Trophoblast cell (in vitro differentiated cells and primary cell): ENCODE measurements at regions not wholly inside any gene's neighbourhood (a gene's known extent, or its start where the extent isn't known, plus 50 kb on each side); places are given as distances from the start of the nearest gene placed in this dataset.

Experiments used
- DNase-seq, 2 donors: peaks; one replicate each; pipeline ENCODE4 v3.0.0-alpha.2; 2016
- H2AFZ ChIP-seq: 2 replicates; pipeline ENCODE4 v1.6.1; 2013; ENCODE audit warnings: low read length, moderate library complexity, mild to moderate bottlenecking; ENCODE audit not compliant: insufficient read depth, poor library complexity
- H2AK5ac ChIP-seq: 2 replicates; pipeline ENCODE4 v1.6.1; 2013; ENCODE audit warnings: mild to moderate bottlenecking, low read length
- H2BK120ac ChIP-seq: 2 replicates; pipeline ENCODE4 v1.6.1; 2013; ENCODE audit warnings: low read length, mild to moderate bottlenecking, moderate library complexity; ENCODE audit not compliant: insufficient read depth, poor library complexity
- H2BK12ac ChIP-seq: 2 replicates; pipeline ENCODE4 v1.6.1; 2013; ENCODE audit warnings: mild to moderate bottlenecking, low read length, moderate library complexity
- H2BK5ac ChIP-seq: 2 replicates; pipeline ENCODE4 v1.6.1; 2013; ENCODE audit warnings: low read length, low read depth, moderate library complexity, mild to moderate bottlenecking; ENCODE audit not compliant: poor library complexity
- H3K14ac ChIP-seq: 2 replicates; pipeline ENCODE4 v1.6.1; 2013; ENCODE audit warnings: mild to moderate bottlenecking, low read length
- H3K18ac ChIP-seq: 2 replicates; pipeline ENCODE4 v1.6.1; 2013; ENCODE audit warnings: mild to moderate bottlenecking, low read length
- H3K23ac ChIP-seq: 2 replicates; pipeline ENCODE4 v1.6.1; 2013; ENCODE audit warnings: low read length
- H3K27ac ChIP-seq: 2 replicates; pipeline ENCODE4 v1.5.1; 2013; ENCODE audit warnings: low read depth, mild to moderate bottlenecking, inconsistent platforms, low read length, moderate library complexity
- H3K27me3 ChIP-seq: 2 replicates; pipeline ENCODE4 v1.6.1; 2013; ENCODE audit warnings: inconsistent platforms, mild to moderate bottlenecking, low read length, moderate library complexity; ENCODE audit not compliant: insufficient read depth
- H3K36me3 ChIP-seq, 2 experiments: 1 replicate in 1 of 2; 2 replicates in 1 of 2; pipeline ENCODE4 v1.6.1; 2013; ENCODE audit warnings: low read length in 2 of 2, mild to moderate bottlenecking in 2 of 2, moderate library complexity in 1 of 2; ENCODE audit not compliant: insufficient read depth in 2 of 2, control insufficient read depth in 1 of 2
- H3K4ac ChIP-seq: 2 replicates; pipeline ENCODE4 v1.6.1; 2013; ENCODE audit warnings: low read depth, mild to moderate bottlenecking, low read length, moderate library complexity
- H3K4me1 ChIP-seq, 2 experiments: 1 replicate in 1 of 2; 2 replicates in 1 of 2; pipeline ENCODE4 v1.6.1; 2013; ENCODE audit warnings: low read length in 2 of 2, mild to moderate bottlenecking in 2 of 2, moderate library complexity in 1 of 2; ENCODE audit not compliant: insufficient read depth in 2 of 2, control insufficient read depth in 1 of 2
- H3K4me2 ChIP-seq: 2 replicates; pipeline ENCODE4 v1.6.1; 2013; ENCODE audit warnings: inconsistent platforms, mild to moderate bottlenecking, low read length, moderate library complexity
- H3K4me3 ChIP-seq: 2 replicates; pipeline ENCODE4 v1.5.1; 2013; ENCODE audit warnings: mild to moderate bottlenecking, low read depth, low read length, inconsistent platforms
- H3K79me1 ChIP-seq: one replicate; pipeline ENCODE4 v1.6.1; 2013; ENCODE audit warnings: low read length
- H3K79me2 ChIP-seq: 2 replicates; pipeline ENCODE4 v1.6.1; 2013; ENCODE audit warnings: low read length, mild to moderate bottlenecking; ENCODE audit not compliant: control insufficient read depth, insufficient read depth, poor library complexity
- H3K9ac ChIP-seq: 2 replicates; pipeline ENCODE4 v1.6.1; 2013; ENCODE audit warnings: mild to moderate bottlenecking, low read length
- H3K9me3 ChIP-seq: 2 replicates; pipeline ENCODE4 v1.6.1; 2013; ENCODE audit warnings: low read depth, mild to moderate bottlenecking, control low read depth, inconsistent platforms, low read length; ENCODE audit not compliant: insufficient read depth
- H4K12ac ChIP-seq: 2 replicates; pipeline ENCODE4 v1.6.1; 2013; ENCODE audit warnings: low read depth, mild to moderate bottlenecking, low read length, moderate library complexity
- H4K8ac ChIP-seq: 2 replicates; pipeline ENCODE4 v1.6.1; 2013; ENCODE audit warnings: low read depth, mild to moderate bottlenecking, low read length, moderate library complexity
- H4K91ac ChIP-seq: one replicate; pipeline ENCODE4 v1.6.1; 2013; ENCODE audit warnings: low read depth, mild to moderate bottlenecking, low read length, moderate library complexity
- WGBS: extraction: QIAGEN DNeasy Blood & Tissue Kit; methylation state at CpG from one replicate; pipeline ENCODE4 v1.1.7; 2013; ENCODE audit warnings: missing lambda C conversion rate; ENCODE audit not compliant: insufficient read length, insufficient coverage; ENCODE audit errors: extremely low coverage; 5-methylcytosine and 5-hydroxymethylcytosine counted together

DNA sequence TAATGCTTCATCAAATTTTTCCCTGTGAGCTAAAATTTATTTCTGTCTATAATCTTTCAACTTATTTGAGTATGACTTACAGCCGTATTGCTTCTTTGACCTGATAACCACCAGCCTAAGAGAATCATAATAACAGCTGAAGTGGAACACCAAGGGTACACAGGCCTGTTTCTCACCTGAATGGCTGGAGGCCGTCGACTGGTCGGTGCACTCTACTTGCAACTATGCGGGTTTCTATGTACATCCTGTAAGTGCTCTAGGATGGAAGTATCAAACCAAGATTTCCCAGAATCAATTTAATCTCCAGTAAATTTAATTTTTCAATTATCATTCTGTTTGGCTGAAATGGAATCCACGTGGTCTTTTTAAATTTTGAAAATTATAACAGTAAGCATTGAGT, 504.8 kb upstream of the PHF14 start:
- Histone ChIP-seq H3K4ac (no peak overlapping the region), H3K36me3 (no peaks in the 10 kb centered on the region), H3K23ac (no peak overlapping the region), H3K4me3 (no peak overlapping the region), H4K91ac (no peak overlapping the region), H4K12ac (no peak overlapping the region), H2AK5ac (no peak overlapping the region), H3K27me3 (no peaks in the 10 kb centered on the region), H3K79me2 (no peaks in the 10 kb centered on the region), H3K4me2 (no peak overlapping the region), H3K4me1 (no peaks in the 10 kb centered on the region), H3K9me3 (no peaks in the 10 kb centered on the region), H2AFZ (no peak overlapping the region), H3K79me1 (no peaks in the 10 kb centered on the region), H2BK120ac (no peak overlapping the region), H3K9ac (no peak overlapping the region), H4K8ac (no peak overlapping the region), H3K18ac (no peak overlapping the region), H2BK12ac (no peak overlapping the region), H2BK5ac (no peak overlapping the region), H3K14ac (no peak overlapping the region), H3K27ac (no peak overlapping the region)
- peak in 1 of 2 donors; percentile 63 for DNase-seq
- no CpG with 5 or more reads among the region's 6 CpGs for WGBS

DNA sequence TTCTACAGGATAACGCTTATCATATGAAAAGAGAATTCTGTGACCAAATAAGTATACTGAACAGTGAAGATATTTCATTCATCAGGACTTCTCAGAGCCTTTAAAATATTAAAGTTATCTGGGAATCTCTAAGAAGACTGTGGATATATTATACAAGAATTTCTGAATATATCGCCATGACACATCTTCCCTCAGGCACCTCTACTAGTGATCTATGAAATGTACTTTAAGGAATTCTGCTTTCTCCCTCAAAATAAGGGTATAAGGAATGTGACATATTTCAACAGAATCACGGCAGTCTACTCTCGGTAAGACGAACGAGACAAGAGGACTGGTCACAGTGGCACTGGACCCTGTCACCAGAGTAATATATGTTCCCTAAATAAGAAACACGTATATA, 504.2 kb upstream of the PHF14 start:
- DNase-seq: peak; percentile 85 to 98
- no peak overlapping the region for H2BK120ac ChIP-seq
- H4K91ac ChIP-seq: no peak overlapping the region
- H3K4me2 ChIP-seq: no peak overlapping the region
- no peak overlapping the region for H3K9ac ChIP-seq
- no peaks in the 10 kb centered on the region for H3K9me3 ChIP-seq
- no peaks in the 10 kb centered on the region for H3K79me2 ChIP-seq
- no peak overlapping the region for H2AFZ ChIP-seq
- no peak overlapping the region for H2BK5ac ChIP-seq
- H2AK5ac ChIP-seq: no peak overlapping the region
- H3K18ac ChIP-seq: no peak overlapping the region
- WGBS: no CpG with 5 or more reads among the region's 7 CpGs
- H3K4me1 ChIP-seq: no peaks in the 10 kb centered on the region
- H3K23ac ChIP-seq: no peak overlapping the region
- no peaks in the 10 kb centered on the region for H3K79me1 ChIP-seq
- no peak overlapping the region for H3K4ac ChIP-seq
- no peak overlapping the region for H4K12ac ChIP-seq
- no peaks in the 10 kb centered on the region for H3K36me3 ChIP-seq
- no peak overlapping the region for H2BK12ac ChIP-seq
- no peak overlapping the region for H3K4me3 ChIP-seq
- no peaks in the 10 kb centered on the region for H3K27me3 ChIP-seq
- no peak overlapping the region for H3K14ac ChIP-seq
- H4K8ac ChIP-seq: no peak overlapping the region
- no peak overlapping the region for H3K27ac ChIP-seq

DNA sequence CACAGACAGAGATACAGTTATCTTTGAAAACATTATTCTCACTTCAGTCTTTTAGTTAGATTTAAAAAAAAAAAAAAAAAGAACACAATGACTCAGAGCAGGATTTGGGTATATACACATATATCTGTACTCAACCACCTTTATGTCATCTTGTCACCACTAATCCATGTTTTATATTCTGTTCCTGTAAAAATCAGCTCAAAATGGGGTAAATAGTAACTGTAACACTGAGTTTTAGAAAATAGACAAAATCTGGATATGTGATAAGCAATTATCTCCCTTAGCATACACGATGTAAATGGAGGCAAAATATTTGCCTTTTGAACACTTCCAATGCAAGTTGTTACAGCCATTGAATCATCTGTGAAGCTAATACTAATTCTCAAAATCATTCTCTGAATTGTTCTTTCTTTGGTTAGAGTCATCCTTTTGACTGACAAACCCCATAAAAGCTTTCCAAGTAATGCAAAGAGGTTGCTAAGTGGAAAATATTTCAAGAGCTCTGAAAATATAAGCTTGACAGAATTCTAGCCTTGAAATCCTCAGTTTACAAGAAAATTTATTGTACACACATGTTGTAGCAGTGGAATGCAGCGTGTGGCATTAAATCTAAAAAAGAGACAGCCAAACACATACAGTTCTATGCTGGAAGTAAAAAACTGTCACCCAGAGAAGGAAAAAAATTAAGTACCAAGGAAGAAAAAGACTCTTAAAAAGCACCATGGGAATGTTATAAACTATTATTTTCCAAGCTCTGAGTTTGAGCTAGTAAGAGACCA, 502.2 kb upstream of the PHF14 start:
- Histone ChIP-seq H3K36me3 (no peaks in the 10 kb centered on the region), H3K14ac (no peak overlapping the region), H3K4me1 (no peaks in the 10 kb centered on the region), H2AK5ac (no peak overlapping the region), H3K4ac (no peak overlapping the region), H2BK5ac (no peak overlapping the region), H2AFZ (no peak overlapping the region), H4K12ac (no peak overlapping the region), H3K79me1 (no peaks in the 10 kb centered on the region), H3K18ac (no peak overlapping the region), H2BK12ac (no peak overlapping the region), H3K9ac (no peak overlapping the region), H4K91ac (no peak overlapping the region), H3K27me3 (no peaks in the 10 kb centered on the region), H4K8ac (no peak overlapping the region), H3K79me2 (no peaks in the 10 kb centered on the region), H3K9me3 (no peaks in the 10 kb centered on the region), H3K27ac (no peak overlapping the region), H3K23ac (no peak overlapping the region), H3K4me2 (no peak overlapping the region), H2BK120ac (no peak overlapping the region), H3K4me3 (no peak overlapping the region)
- no CpG with 5 or more reads among the region's 2 CpGs for WGBS
- DNase-seq: no peak

DNA sequence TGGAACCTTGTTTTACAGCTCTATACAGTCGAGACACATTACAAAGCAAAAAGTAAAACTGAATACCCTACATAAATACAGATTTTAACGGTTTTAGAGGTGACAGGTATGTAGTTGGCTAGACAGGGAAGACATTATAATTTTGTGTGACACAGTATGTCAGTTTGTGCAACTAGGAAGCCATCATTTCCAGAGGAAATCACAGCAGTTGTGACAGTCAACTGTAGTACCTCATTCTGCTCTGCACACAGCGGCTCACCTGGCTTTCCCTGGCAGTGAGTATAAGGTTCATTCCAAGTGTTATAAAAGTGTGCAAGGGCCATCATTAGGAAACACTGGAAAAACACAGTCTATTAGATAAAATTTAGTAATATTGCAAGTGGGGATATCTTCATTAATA, 501.6 kb upstream of the PHF14 start:
- H2BK12ac ChIP-seq: no peak overlapping the region
- no peak overlapping the region for H3K4me2 ChIP-seq
- H3K4ac ChIP-seq: no peak overlapping the region
- H3K9ac ChIP-seq: no peak overlapping the region
- H3K4me1 ChIP-seq: no peaks in the 10 kb centered on the region
- no peak overlapping the region for H4K12ac ChIP-seq
- H2BK120ac ChIP-seq: no peak overlapping the region
- no peak overlapping the region for H2BK5ac ChIP-seq
- H2AFZ ChIP-seq: no peak overlapping the region
- H3K4me3 ChIP-seq: no peak overlapping the region
- no peaks in the 10 kb centered on the region for H3K79me2 ChIP-seq
- no peak overlapping the region for H3K18ac ChIP-seq
- H3K36me3 ChIP-seq: no peaks in the 10 kb centered on the region
- H3K9me3 ChIP-seq: peaks cover 2% of the 10 kb centered on the region
- no peak overlapping the region for H4K8ac ChIP-seq
- H3K79me1 ChIP-seq: no peaks in the 10 kb centered on the region
- no peak overlapping the region for H2AK5ac ChIP-seq
- no peak overlapping the region for H4K91ac ChIP-seq
- no CpG with 5 or more reads among the region's 3 CpGs for WGBS
- no peak overlapping the region for H3K23ac ChIP-seq
- no peak for DNase-seq
- H3K14ac ChIP-seq: no peak overlapping the region
- H3K27me3 ChIP-seq: no peaks in the 10 kb centered on the region
- H3K27ac ChIP-seq: no peak overlapping the region
